ENCODE measurements at regions not wholly inside any gene's neighbourhood (a gene's known extent, or its start where the extent isn't known, plus 50 kb on each side); places are given as distances from the start of the nearest gene placed in this dataset.
"Not testable (repeated sequence)": the region's sequence is repeated elsewhere in the genome, so short reads cannot be mapped to it uniquely, and the experiment has no call there.

GRCh38 chr2:118580107-118580506 lies 267.3 kb downstream of the EN1 start:
- H3K4me3 ChIP-seq (replicated peaks in 1 of 2; ENCODE audit: low read depth in 2 of 2, low read length in 2 of 2), result no peak overlapping the region
- TF ChIP-seq CTCF (IDR thresholded peaks at IDR 0.05; ENCODE audit: low read depth, low read length), result no peak
- no peak for DNase-seq (ENCODE audit: low read depth in 2 of 2)

- no peak overlapping the region for H3K4me3 ChIP-seq (replicated peaks in 1 of 2; ENCODE audit: low read depth in 2 of 2, low read length in 2 of 2)
- no peak for DNase-seq (ENCODE audit: low read depth in 2 of 2)
- no peak for TF ChIP-seq CTCF (IDR thresholded peaks at IDR 0.05; ENCODE audit: low read depth, low read length)
Observed at GRCh38 chr2:118577202-118577601, 270.2 kb downstream of the EN1 start.

- no peak for TF ChIP-seq CTCF (IDR thresholded peaks at IDR 0.05; ENCODE audit: low read depth, low read length)
- peak in 1 of 2 donors; percentile 3 for DNase-seq (ENCODE audit: low read depth in 2 of 2)
- H3K4me3 ChIP-seq (replicated peaks in 1 of 2; ENCODE audit: low read depth in 2 of 2, low read length in 2 of 2), result no peak overlapping the region
Observed at GRCh38 chr2:118576109-118576855, 271.2 kb downstream of the EN1 start.

GRCh38 chr2:118572380-118572779 lies 275.1 kb downstream of the EN1 start:
- not testable (repeated sequence) for H3K4me3 ChIP-seq (replicated peaks in 1 of 2; ENCODE audit: low read depth in 2 of 2, low read length in 2 of 2); DNase-seq (ENCODE audit: low read depth in 2 of 2)

GRCh38 chr2:118569876-118570535 lies 277.4 kb downstream of the EN1 start:
- TF ChIP-seq CTCF (IDR thresholded peaks at IDR 0.05; ENCODE audit: low read depth, low read length), result no peak
- DNase-seq (ENCODE audit: low read depth in 2 of 2), result peak in 1 of 2 donors; percentile 10
- H3K4me3 ChIP-seq (replicated peaks in 1 of 2; ENCODE audit: low read depth in 2 of 2, low read length in 2 of 2), result no peak overlapping the region

- no peak overlapping the region for H3K4me3 ChIP-seq (replicated peaks in 1 of 2; ENCODE audit: low read depth in 2 of 2, low read length in 2 of 2)
- TF ChIP-seq CTCF (IDR thresholded peaks at IDR 0.05; ENCODE audit: low read depth, low read length), result no peak
- DNase-seq (ENCODE audit: low read depth in 2 of 2), result no peak
Observed at GRCh38 chr2:118568700-118569099, 278.7 kb downstream of the EN1 start.

- no peak for TF ChIP-seq CTCF (IDR thresholded peaks at IDR 0.05; ENCODE audit: low read depth, low read length)
- no peak overlapping the region for H3K4me3 ChIP-seq (replicated peaks in 1 of 2; ENCODE audit: low read depth in 2 of 2, low read length in 2 of 2)
- DNase-seq (ENCODE audit: low read depth in 2 of 2), result no peak
Observed at GRCh38 chr2:118565786-118566540, 281.5 kb downstream of the EN1 start.

Measured in cardiac fibroblast (primary cell).